GM12878 (cell line): ENCODE measurements at regions not wholly inside any gene's neighbourhood (a gene's known extent, or its start where the extent isn't known, plus 50 kb on each side); places are given as distances from the start of the nearest gene placed in this dataset.

Experiments used
- ATAC-seq: fragments of 200-7000 bp; cut with Tn5 transposase; 3 replicates; pipeline ENCODE4 v1.9.1; 2020; ENCODE audit warnings: mild to moderate bottlenecking, moderate library complexity
- BruUV-seq: library from RNA; stranded (reverse); fragments of 400-500 nt; replicated peaks from 2 replicates; lab custom pipeline; 2021; lab: Mats Ljungman, UMichigan
- CTCF ChIA-PET: fragments of 300-600 bp; sonication (Branson Sonifier 250); formaldehyde crosslinking; extraction: SDS; loops from one replicate; lab custom pipeline; 2021; ENCODE audit warnings: inconsistent platforms; lab: Yijun Ruan, JAX
- POLR2A ChIA-PET: fragments of 350-600 bp; formaldehyde crosslinking; extraction: SDS; loops from one replicate; lab custom pipeline; 2021; ENCODE audit warnings: inconsistent platforms; lab: Charles Lee
- RAD21 ChIA-PET: fragments of 300-600 bp; sonication (Branson Sonifier 250); formaldehyde crosslinking; loops from one replicate; lab custom pipeline; 2023; ENCODE audit warnings: antibody characterized with exemption; ENCODE audit not compliant: unreplicated experiment; lab: Charles Lee
- SMC1A ChIA-PET: fragments of 300-600 bp; sonication (Branson Sonifier 250); formaldehyde crosslinking; loops from one replicate; lab custom pipeline; 2023; ENCODE audit not compliant: unreplicated experiment, uncharacterized antibody; lab: Charles Lee
- DNase-seq: peaks from one replicate; pipeline ENCODE4 v3.0.0-alpha.2; 2011; ENCODE audit warnings: low read depth, low spot score
- FAIRE-seq: peaks from 3 replicates; lab custom pipeline; 2011; peaks lifted over from hg19 to GRCh38; lab: Jason Lieb, UNC
- H2AFZ ChIP-seq: 2 replicates; pipeline ENCODE4 v1.6.0; 2011; ENCODE audit warnings: low read depth, low read length, control low read depth; ENCODE audit not compliant: control insufficient read depth
- H3K27ac ChIP-seq: 2 replicates; pipeline ENCODE4 v1.5.1; 2011; ENCODE audit warnings: control low read depth; ENCODE audit not compliant: control insufficient read depth, insufficient read depth
- H3K27me3 ChIP-seq, 2 experiments: replicated peaks in 1 of 2; 2 replicates each; pipeline versions ENCODE4 v1.6.0 to v1.6.1; 2011; ENCODE audit warnings: low read length in 1 of 2; ENCODE audit not compliant: control insufficient read depth in 2 of 2, insufficient read depth in 2 of 2
- H3K36me3 ChIP-seq, 2 experiments: 2 replicates each; pipeline ENCODE4 v1.5.1; 2011; ENCODE audit warnings: low read length in 1 of 2; ENCODE audit not compliant: control insufficient read depth in 2 of 2, insufficient read depth in 2 of 2
- H3K4me1 ChIP-seq: 2 replicates; pipeline ENCODE4 v1.6.1; 2011; ENCODE audit warnings: mild to moderate bottlenecking, low read length, moderate library complexity, mixed read lengths; ENCODE audit not compliant: control insufficient read depth, insufficient read depth
- H3K4me2 ChIP-seq: 2 replicates; pipeline ENCODE4 v1.6.0; 2011; ENCODE audit warnings: control low read depth; ENCODE audit not compliant: control insufficient read depth, insufficient read depth
- H3K4me3 ChIP-seq: fragments of 200-600 bp; sonication (generic); 2 replicates; pipeline ENCODE4 v1.5.1; 2016
- H3K79me2 ChIP-seq: 2 replicates; pipeline ENCODE4 v1.6.0; 2011; ENCODE audit warnings: low read length; ENCODE audit not compliant: control insufficient read depth, insufficient read depth
- H3K9ac ChIP-seq: 2 replicates; pipeline ENCODE4 v1.8.0; 2011; ENCODE audit warnings: low read length, control low read depth, mixed read lengths; ENCODE audit not compliant: control insufficient read depth, insufficient read depth
- H3K9me3 ChIP-seq: replicated peaks from 3 replicates; pipeline ENCODE4 v1.5.1; 2011; ENCODE audit warnings: mild to moderate bottlenecking, low read length; ENCODE audit not compliant: control insufficient read depth, insufficient read depth
- H4K20me1 ChIP-seq: 2 replicates; pipeline ENCODE4 v1.6.0; 2011; ENCODE audit not compliant: control insufficient read depth, insufficient read depth
- BCL11A ChIP-seq: IDR thresholded peaks from 2 replicates; pipeline ENCODE4 v1.6.1; 2011; ENCODE audit warnings: low read depth, low read length
- BCL3 ChIP-seq: IDR thresholded peaks from 2 replicates; pipeline ENCODE4 v1.6.1; 2011; ENCODE audit warnings: borderline replicate concordance, low read depth, mild to moderate bottlenecking, moderate library complexity, low read length; ENCODE audit not compliant: insufficient read depth, poor library complexity, severe bottlenecking
- BMI1 ChIP-seq: fragments of 450-650 bp; IDR thresholded peaks from 2 replicates; pipeline ENCODE4 v1.6.1; 2016; ENCODE audit warnings: mild to moderate bottlenecking, moderate library complexity, borderline replicate concordance
- FOXM1 ChIP-seq: IDR thresholded peaks from 2 replicates; pipeline ENCODE4 v1.6.1; 2012; ENCODE audit warnings: low read depth, mild to moderate bottlenecking, inconsistent platforms, low read length, moderate library complexity
- IKZF1 ChIP-seq: fragments of 450-650 bp; conservative IDR thresholded peaks from 2 replicates; pipeline ENCODE4 v1.6.1; 2017; ENCODE audit warnings: antibody characterized with exemption, mild to moderate bottlenecking
- RAD51 ChIP-seq: fragments of 450-650 bp; IDR thresholded peaks from 2 replicates; pipeline ENCODE4 v1.6.1; 2016; ENCODE audit warnings: moderate library complexity, mild to moderate bottlenecking, inconsistent platforms
- SKIL ChIP-seq: fragments of 450-650 bp; IDR thresholded peaks from 2 replicates; pipeline ENCODE4 v1.6.1; 2017; ENCODE audit warnings: mild to moderate bottlenecking, low read depth, inconsistent platforms; ENCODE audit not compliant: poor library complexity, severe bottlenecking
- TBL1XR1 ChIP-seq: IDR thresholded peaks from 2 replicates; pipeline ENCODE4 v1.6.1; 2012; ENCODE audit warnings: low read depth, low read length, improper control_type of control experiment
- TCF3 ChIP-seq: IDR thresholded peaks from 2 replicates; pipeline ENCODE4 v1.6.1; 2012; ENCODE audit warnings: low read depth, mild to moderate bottlenecking, low read length, borderline replicate concordance; ENCODE audit not compliant: insufficient read depth
- ZNF687 ChIP-seq: fragments of 450-650 bp; IDR thresholded peaks from 2 replicates; pipeline ENCODE4 v1.6.1; 2017; ENCODE audit warnings: mild to moderate bottlenecking, moderate library complexity
- ZZZ3 ChIP-seq: IDR thresholded peaks from 2 replicates; pipeline ENCODE4 v1.6.1; 2011; ENCODE audit warnings: low read depth; ENCODE audit not compliant: control insufficient read depth, insufficient read length
- WGBS: methylation state at CpG from one replicate; pipeline ENCODE4 v1.1.6; 2016; ENCODE audit warnings: low lambda C conversion rate; ENCODE audit not compliant: insufficient replicate concordance, insufficient coverage; ENCODE audit errors: missing lambda C conversion rate; 5-methylcytosine and 5-hydroxymethylcytosine counted together
- in situ Hi-C: fragments of 300-500 bp; cut with MboI; formaldehyde crosslinking; loops from 9 replicates; pipeline ENCODE4 v1.14.3; 2018; ENCODE audit warnings: mixed read lengths
- intact Hi-C: fragments of 100-400 bp; cut with micrococcal nuclease; formaldehyde crosslinking; loops from one replicate; pipeline ENCODE4 v1.14.2; 2022; ENCODE audit not compliant: unreplicated experiment
- TF ChIP-seq, protein P1 (sequence below): IDR thresholded peaks from 2 replicates; pipeline ENCODE4 v1.6.1; 2012; ENCODE audit warnings: low read depth, low read length, improper control_type of control experiment

DNA sequence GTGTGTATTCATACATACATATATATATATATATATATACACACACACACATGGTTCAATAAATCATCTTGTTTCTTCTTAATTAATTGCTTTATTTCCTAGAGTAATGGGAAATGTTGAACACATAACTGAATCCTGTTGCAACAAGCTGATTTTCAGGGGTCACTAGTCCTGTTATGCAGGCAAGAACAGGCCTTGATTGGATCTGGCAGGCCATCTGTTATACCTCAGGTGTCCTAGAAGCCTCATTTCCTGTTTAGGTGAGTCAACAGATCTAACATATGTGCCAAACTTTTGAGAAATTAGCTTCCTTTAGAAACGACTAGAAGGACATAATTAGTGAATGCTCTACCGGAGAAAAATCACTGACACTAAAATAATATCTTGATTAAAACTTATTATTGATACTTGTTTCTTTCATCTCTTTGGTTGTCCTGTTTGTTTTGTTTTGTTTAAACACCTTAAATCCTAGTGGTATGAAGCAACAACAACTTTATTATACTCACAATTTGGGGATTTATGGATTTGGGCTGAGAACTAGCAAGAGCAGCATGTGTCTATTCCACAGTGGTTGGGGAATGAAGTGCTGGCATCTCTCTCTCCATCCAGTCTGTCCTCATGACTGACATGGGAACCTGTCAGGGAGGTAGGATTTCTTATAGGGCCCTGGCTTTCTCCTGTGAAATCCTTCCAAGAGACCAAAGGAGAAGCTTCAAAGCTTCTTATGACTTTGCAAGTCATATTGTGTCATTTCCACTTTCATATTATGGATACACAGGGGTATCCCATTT is 552.6 kb downstream of the NSUN3 start (continued):
- TF ChIP-seq BCL3 (no peak), TCF3 (no peak), BCL11A (no peak), FOXM1 (no peak)
- TF ChIP-seq, protein P1, sequence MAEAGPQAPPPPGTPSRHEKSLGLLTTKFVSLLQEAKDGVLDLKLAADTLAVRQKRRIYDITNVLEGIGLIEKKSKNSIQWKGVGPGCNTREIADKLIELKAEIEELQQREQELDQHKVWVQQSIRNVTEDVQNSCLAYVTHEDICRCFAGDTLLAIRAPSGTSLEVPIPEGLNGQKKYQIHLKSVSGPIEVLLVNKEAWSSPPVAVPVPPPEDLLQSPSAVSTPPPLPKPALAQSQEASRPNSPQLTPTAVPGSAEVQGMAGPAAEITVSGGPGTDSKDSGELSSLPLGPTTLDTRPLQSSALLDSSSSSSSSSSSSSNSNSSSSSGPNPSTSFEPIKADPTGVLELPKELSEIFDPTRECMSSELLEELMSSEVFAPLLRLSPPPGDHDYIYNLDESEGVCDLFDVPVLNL, result no peak
- TF ChIP-seq, all 136 proteins: peak for 0

- no TSS peak for BruUV-seq
- ChIA-PET RAD21 (no interaction called here), CTCF (interaction anchor here (1.0 kb wide), 1 partner anchor 9 kb away, joined by 3 read pairs; no protein-coding TSS in a partner anchor), POLR2A (no interaction called here), SMC1A (interaction anchor here (1.1 kb wide), 1 partner anchor 11 kb away, joined by 4 read pairs; no protein-coding TSS in a partner anchor)
- Histone ChIP-seq H3K4me1 (no peaks in the 10 kb centered on the region), H4K20me1 (no peaks in the 10 kb centered on the region), H3K27ac (no peak overlapping the region), H3K27me3 (no peaks in the 10 kb centered on the region), H3K4me3 (no peak overlapping the region), H3K9ac (no peak overlapping the region), H3K36me3 (no peaks in the 10 kb centered on the region), H3K4me2 (no peak overlapping the region), H3K9me3 (no peaks in the 10 kb centered on the region), H2AFZ (no peak overlapping the region), H3K79me2 (no peaks in the 10 kb centered on the region)
- in situ Hi-C loops (no loop called here), intact Hi-C loops (no loop called here)
- ATAC-seq (no peak), FAIRE-seq (no peak), DNase-seq (no peak)
- WGBS, result 49% methylated on average over 2 of the region's 2 CpGs
- no peak for TF ChIP-seq SKIL
- no peak for TF ChIP-seq IKZF1
- TF ChIP-seq ZNF687, result no peak
- no peak for TF ChIP-seq TBL1XR1
- TF ChIP-seq ZZZ3, result no peak
- no peak for TF ChIP-seq BMI1
- TF ChIP-seq RAD51, result no peak
Measured at GRCh38 chr3:94616833-94617232, 554.0 kb downstream of the NSUN3 start.
